Loucy (cell line): ENCODE measurements at regions not wholly inside any gene's neighbourhood (a gene's known extent, or its start where the extent isn't known, plus 50 kb on each side); places are given as distances from the start of the nearest gene placed in this dataset.

ENCODE experiments used
- EZH2phosphoT487 ChIP-seq: fragments of 200-600 bp; IDR thresholded peaks from 2 replicates; pipeline ENCODE4 v1.6.1; 2018; ENCODE audit warnings: antibody characterized with exemption, mild to moderate bottlenecking, moderate library complexity, borderline replicate concordance
- TF ChIP-seq, protein P1 (sequence below): fragments of 200-600 bp; sonication (generic); conservative IDR thresholded peaks from 2 replicates; pipeline ENCODE4 v1.5.1; 2014; ENCODE audit warnings: mild to moderate bottlenecking, antibody characterized with exemption, low read length

DNA sequence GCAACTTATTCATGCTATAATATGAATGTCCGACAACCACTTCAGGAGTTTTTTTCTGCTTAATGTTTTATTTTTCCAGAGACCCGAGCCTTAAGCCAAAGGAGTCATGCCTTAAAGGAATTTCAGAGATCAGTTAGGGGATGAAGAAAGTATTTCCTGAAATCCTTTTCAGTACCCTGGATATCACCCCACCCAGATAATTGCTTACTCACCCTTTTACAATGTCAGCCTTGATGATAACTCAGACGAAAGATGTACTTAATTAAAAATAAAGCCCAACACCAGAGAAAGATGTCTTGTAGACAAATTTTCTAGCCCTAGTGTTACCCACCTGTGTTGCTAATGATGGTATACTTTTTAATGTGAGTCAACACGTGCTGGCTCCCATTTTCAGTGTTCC, 124.1 kb downstream of the XCL2 start:
- TF ChIP-seq, protein P1, sequence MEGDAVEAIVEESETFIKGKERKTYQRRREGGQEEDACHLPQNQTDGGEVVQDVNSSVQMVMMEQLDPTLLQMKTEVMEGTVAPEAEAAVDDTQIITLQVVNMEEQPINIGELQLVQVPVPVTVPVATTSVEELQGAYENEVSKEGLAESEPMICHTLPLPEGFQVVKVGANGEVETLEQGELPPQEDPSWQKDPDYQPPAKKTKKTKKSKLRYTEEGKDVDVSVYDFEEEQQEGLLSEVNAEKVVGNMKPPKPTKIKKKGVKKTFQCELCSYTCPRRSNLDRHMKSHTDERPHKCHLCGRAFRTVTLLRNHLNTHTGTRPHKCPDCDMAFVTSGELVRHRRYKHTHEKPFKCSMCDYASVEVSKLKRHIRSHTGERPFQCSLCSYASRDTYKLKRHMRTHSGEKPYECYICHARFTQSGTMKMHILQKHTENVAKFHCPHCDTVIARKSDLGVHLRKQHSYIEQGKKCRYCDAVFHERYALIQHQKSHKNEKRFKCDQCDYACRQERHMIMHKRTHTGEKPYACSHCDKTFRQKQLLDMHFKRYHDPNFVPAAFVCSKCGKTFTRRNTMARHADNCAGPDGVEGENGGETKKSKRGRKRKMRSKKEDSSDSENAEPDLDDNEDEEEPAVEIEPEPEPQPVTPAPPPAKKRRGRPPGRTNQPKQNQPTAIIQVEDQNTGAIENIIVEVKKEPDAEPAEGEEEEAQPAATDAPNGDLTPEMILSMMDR: no peak
- no peak for TF ChIP-seq EZH2phosphoT487
